ENCODE measurements at regions not wholly inside any gene's neighbourhood (a gene's known extent, or its start where the extent isn't known, plus 50 kb on each side); places are given as distances from the start of the nearest gene placed in this dataset.

DNA sequence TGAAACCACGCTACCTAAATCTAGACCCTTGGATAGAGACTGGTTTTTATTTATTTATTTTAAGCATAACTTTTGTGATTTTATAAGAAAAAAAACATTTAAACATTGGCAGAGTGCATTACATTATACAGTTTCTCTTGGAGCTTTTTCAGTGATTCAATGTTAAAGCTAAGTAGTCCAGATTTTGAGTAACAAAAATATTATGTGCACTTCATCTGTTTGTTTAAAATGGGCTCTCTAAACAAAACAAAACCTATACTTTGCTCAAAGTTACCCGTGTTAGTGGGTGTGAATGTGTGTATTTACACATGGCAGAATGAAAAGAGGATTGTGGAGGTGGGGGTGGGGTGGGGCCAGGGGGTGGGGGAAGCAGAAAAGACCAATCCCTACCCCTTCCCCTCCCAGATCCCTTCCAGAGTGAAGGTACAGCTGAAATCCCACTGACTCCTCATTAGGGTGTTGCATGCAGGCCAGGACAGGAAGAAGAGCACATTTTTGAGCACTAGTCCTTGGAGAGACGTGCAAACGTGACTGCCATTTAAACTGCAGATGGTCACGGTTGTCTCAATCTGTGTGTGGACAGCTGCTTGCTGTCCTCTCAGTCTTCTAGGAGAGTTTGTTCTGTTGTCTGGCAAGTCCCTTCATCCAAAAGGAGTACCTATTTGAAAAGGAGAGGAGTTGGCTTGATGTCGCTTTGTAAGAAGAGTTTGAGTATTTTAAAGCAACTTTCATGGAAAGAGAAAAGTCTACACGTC lies 303.0 kb downstream of the ICOS start:
- DNase-seq: no peak

GRCh38 chr2:204240961-204241360 lies 304.3 kb upstream of the PARD3B start:
- DNase-seq: no peak

GRCh38 chr2:204249437-204249836 lies 295.8 kb upstream of the PARD3B start:
- no peak for DNase-seq

- DNase-seq: no peak
Measured at GRCh38 chr2:204250692-204251091, 294.6 kb upstream of the PARD3B start.

DNA sequence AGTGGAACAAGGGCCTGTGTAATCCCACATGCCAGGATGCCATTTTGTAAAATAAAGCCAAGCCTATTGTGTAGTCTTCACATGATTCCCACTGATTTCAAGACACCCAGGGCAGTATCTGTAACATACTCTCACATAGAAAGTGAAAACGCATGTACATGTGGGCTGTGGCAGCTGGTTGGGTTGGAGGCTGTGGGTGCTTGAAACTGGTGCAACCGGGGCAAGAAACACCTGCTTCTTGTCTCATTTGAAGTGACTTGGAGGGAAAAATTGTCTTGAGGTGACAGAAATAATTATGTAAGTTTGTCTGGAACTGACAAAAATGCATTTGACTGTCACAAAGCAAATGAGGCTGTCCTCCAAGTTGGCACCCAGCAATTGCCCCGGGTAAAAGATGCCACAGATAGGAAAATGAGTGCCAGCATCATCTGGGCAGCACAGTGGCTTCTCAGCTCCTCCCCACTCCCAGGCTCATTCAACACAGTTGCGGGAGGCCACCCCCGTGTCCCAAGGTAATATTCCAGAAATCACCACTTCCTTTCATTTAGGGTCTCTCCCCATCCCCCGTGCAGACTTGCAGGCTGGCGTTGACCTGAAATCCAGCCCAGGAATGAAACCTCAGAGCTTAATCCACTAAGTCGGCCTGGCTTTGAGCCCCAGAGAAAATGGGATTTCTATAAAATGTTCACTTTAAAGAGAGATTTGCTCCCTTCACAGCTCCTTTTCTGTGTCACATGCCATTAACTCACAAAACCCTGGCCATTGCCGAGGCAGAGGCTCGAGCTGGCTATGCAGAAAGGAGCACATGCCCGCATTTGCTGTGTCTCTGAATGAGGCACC lies 293.9 kb upstream of the PARD3B start:
- no peak for DNase-seq

DNA sequence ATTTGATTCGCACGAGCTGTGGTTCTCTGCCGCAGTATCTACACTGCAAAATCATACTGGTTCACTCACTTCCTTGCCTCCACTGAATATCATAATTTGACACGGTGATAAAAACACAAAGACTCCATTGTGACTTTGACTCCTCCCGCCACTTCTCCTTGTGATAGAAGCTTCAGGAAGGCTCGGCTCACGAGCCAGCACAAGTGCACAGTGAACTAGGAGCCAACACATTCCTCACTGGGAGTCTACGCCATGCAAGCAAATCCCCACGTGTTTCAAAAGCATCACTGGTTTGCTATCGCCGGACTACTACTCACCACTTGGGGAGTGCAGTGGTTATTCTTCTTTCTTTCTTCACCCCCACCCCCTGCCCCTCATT lies 293.3 kb upstream of the PARD3B start:
- no peak for DNase-seq

DNA sequence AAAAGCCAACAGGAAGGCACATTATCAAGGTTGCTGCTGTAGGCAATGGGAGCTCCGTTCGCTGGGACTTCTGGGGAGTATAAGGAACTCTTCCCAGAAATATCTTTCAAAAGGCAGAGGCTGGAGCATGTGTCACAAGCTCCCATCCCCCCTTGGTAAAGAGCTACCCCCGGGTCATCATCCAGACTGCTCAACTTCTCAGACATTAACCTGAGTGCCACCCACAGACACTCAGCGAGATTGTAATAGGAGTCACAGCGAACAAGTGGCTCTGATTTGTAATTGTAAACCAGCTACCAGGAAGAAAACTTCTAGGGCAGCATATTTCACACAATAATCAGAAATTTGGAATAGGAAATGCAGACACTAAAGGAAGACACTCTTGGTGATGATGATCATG lies 290.2 kb upstream of the PARD3B start:
- no peak for DNase-seq

DNA sequence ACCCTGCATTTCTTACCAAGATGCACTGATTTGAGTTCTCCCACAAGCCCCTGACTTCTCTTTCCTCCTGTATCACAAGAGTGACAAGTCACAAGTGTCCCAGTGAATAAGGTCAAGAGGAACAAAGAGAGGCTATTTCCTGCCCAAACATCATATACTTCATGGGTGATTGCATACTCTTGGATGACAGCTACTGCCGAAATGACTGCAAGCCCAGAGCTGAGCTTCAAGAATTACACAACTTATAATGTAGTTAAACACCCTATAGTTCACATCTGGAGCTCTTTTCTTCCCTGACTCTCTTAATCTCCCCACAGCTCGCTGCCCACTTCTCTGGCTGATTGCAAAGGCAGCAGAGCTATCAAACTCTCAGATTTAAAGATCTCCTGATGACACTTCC lies 289.7 kb upstream of the PARD3B start:
- no peak for DNase-seq

GRCh38 chr2:204257781-204258180 lies 287.5 kb upstream of the PARD3B start:
- DNase-seq: no peak

DNA sequence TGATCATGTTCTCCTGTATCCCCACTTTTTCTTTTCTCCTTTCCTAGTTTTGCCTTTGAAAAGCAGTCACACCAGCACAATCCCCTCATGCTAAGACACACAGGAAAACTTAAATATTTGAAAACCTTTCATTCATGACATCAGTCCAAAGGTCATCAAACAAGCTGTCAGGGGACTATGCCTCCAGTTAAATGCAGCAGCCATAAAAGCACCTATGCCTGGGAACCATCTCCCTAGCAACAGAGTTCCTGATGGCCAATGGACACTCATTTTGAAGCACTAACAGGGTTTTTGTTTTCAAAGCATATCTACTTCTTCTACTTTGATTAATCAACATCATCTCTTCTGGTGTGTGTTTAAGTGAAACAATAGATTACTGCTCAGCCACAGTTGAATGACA lies 286.4 kb upstream of the PARD3B start:
- DNase-seq: no peak

DNA sequence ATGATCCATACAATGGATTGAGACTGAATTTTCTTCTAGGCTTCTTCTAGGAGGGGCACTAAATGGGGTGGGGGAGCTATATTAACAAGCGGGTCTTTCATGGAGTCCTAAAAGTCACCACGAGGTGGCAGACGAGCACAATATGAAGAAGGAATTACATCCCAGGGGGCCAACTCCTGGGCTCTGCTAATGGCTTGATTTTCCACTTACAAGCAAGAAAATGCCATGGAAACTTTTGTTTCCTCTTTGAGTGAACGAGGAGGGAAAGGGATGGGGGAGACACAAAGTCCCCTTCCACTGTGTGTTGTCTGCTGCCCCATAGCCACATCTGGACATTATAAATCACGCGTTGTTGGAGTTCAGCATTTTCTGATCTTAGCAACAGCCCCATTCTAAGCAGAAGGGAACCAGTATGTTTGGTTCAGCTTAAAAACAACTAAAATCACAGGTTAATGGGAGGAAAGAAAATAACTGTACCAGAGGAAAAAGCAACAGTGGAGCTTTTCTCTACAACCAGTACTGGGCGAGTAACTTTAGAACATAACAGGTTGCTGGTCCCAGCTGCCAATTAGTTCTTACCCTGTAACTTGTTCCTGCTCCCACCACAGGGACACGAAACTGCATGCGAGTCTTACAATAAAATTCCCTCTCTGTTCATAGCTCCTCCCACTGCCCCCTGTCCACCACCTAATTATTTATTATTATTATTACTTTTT lies 285.0 kb upstream of the PARD3B start:
- no peak for DNase-seq

DNA sequence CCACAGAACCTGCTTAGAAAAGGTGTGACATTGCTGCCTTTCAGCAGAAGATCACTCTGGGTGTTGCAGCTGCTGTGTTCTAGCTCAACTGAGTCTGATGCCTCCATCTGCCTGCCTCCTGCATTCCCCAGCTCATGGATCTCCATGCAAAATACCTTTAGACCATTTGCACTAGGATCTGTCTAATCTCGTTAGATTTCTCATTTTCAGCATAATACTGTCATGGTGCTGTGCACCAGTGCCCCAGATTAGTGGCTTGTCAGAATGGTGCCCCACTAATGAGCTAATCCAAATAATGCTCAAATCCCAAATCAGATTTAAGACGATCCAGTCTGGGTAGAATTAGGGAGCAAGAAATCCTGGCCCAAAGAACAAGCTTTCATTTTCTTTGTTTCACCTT lies 284.4 kb upstream of the PARD3B start:
- no peak for DNase-seq

- DNase-seq: no peak
Measured at GRCh38 chr2:204261846-204262245, 283.4 kb upstream of the PARD3B start.

GRCh38 chr2:204264085-204264553 lies 281.2 kb upstream of the PARD3B start:
- DNase-seq: no peak

DNA sequence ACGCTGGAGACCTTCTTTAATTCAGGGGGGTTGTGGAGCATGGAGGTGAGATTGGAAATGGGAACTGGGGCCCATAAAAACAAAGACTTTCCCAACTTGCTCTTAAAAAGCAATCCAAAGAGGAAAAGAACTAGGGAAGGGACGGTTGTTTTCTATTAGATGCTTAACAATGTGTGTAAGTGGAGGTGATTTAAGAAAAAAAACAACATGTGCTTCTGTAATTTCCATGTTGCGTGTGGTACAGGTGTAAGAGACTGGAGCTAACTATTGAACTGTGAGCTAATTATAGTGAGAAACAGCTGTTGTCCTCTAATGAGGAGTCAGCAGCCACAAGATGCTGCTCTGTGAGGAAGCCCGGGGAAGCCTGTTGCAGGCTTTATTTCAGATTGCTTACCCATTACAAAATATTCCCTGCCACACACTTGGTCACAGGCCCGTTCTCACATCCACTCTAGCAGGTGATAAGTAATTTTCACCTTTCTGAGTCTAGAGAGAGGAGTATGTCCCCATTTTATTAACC lies 280.6 kb upstream of the PARD3B start:
- no peak for DNase-seq

GRCh38 chr2:204265681-204266181 lies 279.5 kb upstream of the PARD3B start:
- no peak for DNase-seq

DNA sequence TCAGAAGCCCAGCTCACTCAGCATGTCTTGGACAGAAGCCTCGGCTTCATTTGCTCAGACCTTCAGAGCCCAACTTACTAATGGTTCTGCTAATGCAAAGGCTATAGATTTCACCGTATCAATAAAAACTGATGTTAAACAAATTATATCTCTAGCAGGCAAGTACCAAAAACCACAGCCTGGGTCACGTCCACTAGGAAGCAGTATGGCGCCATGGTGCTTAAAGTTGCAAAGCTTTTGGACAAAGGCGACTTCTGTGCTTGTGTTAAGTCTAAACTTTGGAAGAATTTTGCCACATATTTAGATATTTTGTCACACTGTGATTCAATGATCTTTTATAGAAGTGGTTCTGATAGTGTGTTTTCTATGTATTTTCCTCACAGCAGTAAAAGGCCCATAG lies 276.8 kb upstream of the PARD3B start:
- DNase-seq: no peak

DNA sequence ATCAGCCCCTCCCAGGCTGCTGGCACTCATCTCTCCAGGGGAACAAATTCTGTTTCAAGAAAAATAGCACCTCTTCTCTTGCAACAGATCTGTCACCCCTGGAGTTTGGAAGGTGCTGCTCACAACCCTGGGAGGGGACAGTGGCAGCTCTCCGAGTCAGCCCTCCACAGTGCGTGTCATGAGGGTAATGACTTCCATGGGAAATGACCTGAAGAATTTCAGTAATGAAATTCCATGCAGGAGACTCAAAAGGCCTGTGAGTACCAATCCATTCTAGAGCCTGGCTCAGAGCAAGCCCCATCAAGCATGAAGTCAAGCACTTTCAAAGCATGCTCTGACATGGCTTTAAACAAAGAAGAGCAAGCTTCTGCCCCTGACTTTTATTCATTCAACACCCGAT lies 276.3 kb upstream of the PARD3B start:
- no peak for DNase-seq

DNA sequence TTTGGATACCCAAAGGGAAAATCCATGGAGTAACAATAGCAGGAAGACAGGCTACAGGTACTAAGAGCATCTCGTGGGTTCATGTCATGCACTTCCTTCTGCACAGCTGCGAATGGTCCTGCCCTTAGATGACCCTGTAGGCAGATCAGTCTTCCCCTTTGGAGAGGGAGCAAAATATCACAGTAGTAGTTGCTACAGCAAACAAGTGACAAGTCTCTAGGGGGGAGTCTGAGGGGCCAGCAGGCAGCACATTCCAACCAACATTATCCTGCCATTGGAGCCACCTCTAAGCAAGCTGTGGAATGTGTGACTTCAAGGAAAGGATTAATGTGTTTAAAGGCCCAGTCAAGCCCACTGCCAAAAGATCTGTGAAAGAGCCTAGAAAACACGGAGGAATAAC lies 273.2 kb upstream of the PARD3B start:
- DNase-seq: no peak

DNA sequence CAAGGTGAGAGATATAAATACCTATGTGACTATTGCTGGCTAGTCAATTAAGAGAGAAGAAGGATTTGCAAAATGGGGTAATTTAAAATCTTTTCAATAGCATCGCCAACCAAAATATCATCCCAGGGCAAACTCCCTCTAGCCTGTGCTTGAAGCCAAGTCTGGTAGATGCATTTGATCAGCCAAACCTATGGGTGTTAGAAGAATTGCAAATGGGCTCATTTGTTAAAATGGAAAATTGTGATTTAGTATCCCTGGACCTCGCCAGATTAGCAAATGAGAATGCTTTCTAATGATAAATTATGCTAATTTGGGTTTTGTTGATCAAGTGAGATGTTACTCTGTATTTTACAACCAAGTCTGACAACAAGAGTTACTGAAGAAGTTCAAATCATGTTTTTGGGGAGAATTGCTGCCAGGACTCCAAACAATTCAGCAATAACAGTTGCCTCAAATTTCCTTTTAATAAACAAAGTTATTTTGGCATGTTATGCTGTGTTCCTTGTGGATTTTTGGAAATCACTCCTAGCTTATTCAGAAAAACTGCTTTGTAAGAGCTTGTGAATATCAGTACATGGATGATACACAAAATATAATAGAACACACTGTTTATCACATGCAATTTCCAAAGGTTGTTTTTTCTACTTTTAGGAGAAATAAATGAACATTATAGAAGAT lies 272.5 kb upstream of the PARD3B start:
- DNase-seq: no peak

- DNase-seq: no peak
Measured at GRCh38 chr2:204274429-204274828, 270.8 kb upstream of the PARD3B start.

- DNase-seq: no peak
Measured at GRCh38 chr2:204274991-204275390, 270.3 kb upstream of the PARD3B start.

DNA sequence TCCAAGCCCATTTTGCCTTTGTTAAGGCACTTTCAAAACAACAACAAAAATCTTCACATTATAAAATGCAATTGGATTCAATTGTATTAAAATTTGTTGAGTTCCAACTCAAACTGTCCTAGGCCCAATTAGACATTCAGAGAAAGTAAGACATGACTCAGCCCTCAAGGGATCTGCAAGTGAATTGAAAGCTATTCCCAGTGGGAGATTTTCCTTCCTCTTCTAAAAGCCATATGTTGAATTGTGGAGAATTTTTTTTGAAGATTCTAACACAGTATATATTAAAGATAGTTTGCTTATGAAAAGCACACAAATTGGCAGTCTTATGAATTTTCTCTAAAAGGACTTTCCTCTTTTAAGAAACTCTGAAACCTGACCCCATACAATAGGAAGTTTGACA lies 268.0 kb upstream of the PARD3B start:
- no peak for DNase-seq
